Mesendoderm (in vitro differentiated cells): ENCODE measurements at regions not wholly inside any gene's neighbourhood (a gene's known extent, or its start where the extent isn't known, plus 50 kb on each side); places are given as distances from the start of the nearest gene placed in this dataset.
A peak's percentile ranks its signal among the peaks of the same experiment; 100 is the strongest.

Experiments
- DNase-seq: peaks from one replicate; pipeline ENCODE4 v3.0.0; 2013
- H2AK5ac ChIP-seq: 2 replicates; pipeline ENCODE4 v1.6.1; 2013; ENCODE audit warnings: low read length, inconsistent platforms
- H2BK120ac ChIP-seq: 2 replicates; pipeline ENCODE4 v1.6.1; 2013; ENCODE audit warnings: low read depth, mild to moderate bottlenecking, low read length, moderate library complexity, mixed read lengths
- H2BK15ac ChIP-seq: replicated peaks from 2 replicates; pipeline ENCODE4 v1.6.1; 2013; ENCODE audit warnings: low read depth, mild to moderate bottlenecking, moderate library complexity
- H2BK5ac ChIP-seq: 2 replicates; pipeline ENCODE4 v1.6.1; 2013; ENCODE audit warnings: low read length, inconsistent platforms
- H3K18ac ChIP-seq: 2 replicates; pipeline ENCODE4 v1.6.1; 2013; ENCODE audit warnings: mild to moderate bottlenecking, low read length, mixed read lengths
- H3K23ac ChIP-seq: one replicate; pipeline ENCODE4 v1.6.1; 2013; ENCODE audit warnings: low read length
- H3K27ac ChIP-seq: 2 replicates; pipeline ENCODE4 v1.5.1; 2013; ENCODE audit warnings: low read depth, mild to moderate bottlenecking, inconsistent platforms, low read length, moderate library complexity
- H3K27me3 ChIP-seq: 2 replicates; pipeline ENCODE4 v1.6.1; 2013; ENCODE audit warnings: low read length, control low read depth, mild to moderate bottlenecking, inconsistent platforms; ENCODE audit not compliant: insufficient read depth, poor library complexity
- H3K36me3 ChIP-seq: 2 replicates; pipeline ENCODE4 v1.6.1; 2013; ENCODE audit warnings: low read length, inconsistent platforms; ENCODE audit not compliant: control insufficient read depth, insufficient read depth
- H3K4ac ChIP-seq: one replicate; pipeline ENCODE4 v1.6.1; 2013; ENCODE audit warnings: low read depth, mild to moderate bottlenecking, low read length, moderate library complexity
- H3K4me1 ChIP-seq: 2 replicates; pipeline ENCODE4 v1.6.1; 2013; ENCODE audit warnings: low read depth, low read length, inconsistent platforms; ENCODE audit not compliant: control insufficient read depth
- H3K4me2 ChIP-seq: 2 replicates; pipeline ENCODE4 v1.6.1; 2013; ENCODE audit warnings: low read length
- H3K4me3 ChIP-seq: 2 replicates; pipeline ENCODE4 v1.5.1; 2013; ENCODE audit warnings: mild to moderate bottlenecking, low read length
- H3K56ac ChIP-seq: one replicate; pipeline ENCODE4 v1.6.1; 2013; ENCODE audit warnings: low read length
- H3K79me1 ChIP-seq: 2 replicates; pipeline ENCODE4 v1.6.1; 2013; ENCODE audit warnings: low read length, inconsistent platforms
- H3K79me2 ChIP-seq: 2 replicates; pipeline ENCODE4 v1.6.1; 2013; ENCODE audit warnings: mild to moderate bottlenecking, low read length; ENCODE audit not compliant: control insufficient read depth, insufficient read depth
- H3K9ac ChIP-seq: 2 replicates; pipeline ENCODE4 v1.6.1; 2013; ENCODE audit warnings: low read length, inconsistent platforms
- H4K5ac ChIP-seq: one replicate; pipeline ENCODE4 v1.6.1; 2013; ENCODE audit warnings: low read length
- H4K8ac ChIP-seq: one replicate; pipeline ENCODE4 v1.6.1; 2013; ENCODE audit warnings: low read depth, mild to moderate bottlenecking, control low read depth, low read length, moderate library complexity
- WGBS: extraction: QIAGEN DNeasy Blood & Tissue Kit; methylation state at CpG from one replicate; pipeline ENCODE4 v1.1.7; 2013; ENCODE audit warnings: low lambda C conversion rate, missing lambda C conversion rate; ENCODE audit not compliant: insufficient coverage; ENCODE audit errors: extremely low coverage; 5-methylcytosine and 5-hydroxymethylcytosine counted together

GRCh38 chr12:25690996-25691864 is 138.1 kb upstream of the LMNTD1 start:
- Histone ChIP-seq H3K79me2 (no peaks in the 10 kb centered on the region), H2BK120ac (no peak overlapping the region), H3K4me3 (no peak overlapping the region), H4K5ac (no peak overlapping the region), H2AK5ac (no peak overlapping the region), H3K27me3 (no peaks in the 10 kb centered on the region), H3K23ac (no peak overlapping the region), H3K4me1 (peaks cover 1% of the 10 kb centered on the region), H3K27ac (no peak overlapping the region), H4K8ac (no peak overlapping the region), H2BK5ac (no peak overlapping the region), H3K9ac (no peak overlapping the region), H3K18ac (no peak overlapping the region), H3K4ac (no peak overlapping the region), H3K4me2 (no peak overlapping the region), H2BK15ac (no peak overlapping the region), H3K36me3 (no peaks in the 10 kb centered on the region), H3K79me1 (no peaks in the 10 kb centered on the region), H3K56ac (no peak overlapping the region)
- no CpG with 5 or more reads among the region's 8 CpGs for WGBS
- peak; percentile 20 for DNase-seq

GRCh38 chr12:25691865-25692114 is 138.7 kb upstream of the LMNTD1 start:
- H3K23ac ChIP-seq: no peak overlapping the region
- H3K18ac ChIP-seq: no peak overlapping the region
- H4K5ac ChIP-seq: no peak overlapping the region
- H3K79me2 ChIP-seq: no peaks in the 10 kb centered on the region
- H2BK15ac ChIP-seq: no peak overlapping the region
- no peak overlapping the region for H3K56ac ChIP-seq
- no peak overlapping the region for H3K4me3 ChIP-seq
- WGBS: no CpG with 5 or more reads among the region's 4 CpGs
- H3K27ac ChIP-seq: no peak overlapping the region
- no peak overlapping the region for H2BK120ac ChIP-seq
- no peak overlapping the region for H2AK5ac ChIP-seq
- H2BK5ac ChIP-seq: no peak overlapping the region
- no peak overlapping the region for H3K9ac ChIP-seq
- DNase-seq: no peak
- no peaks in the 10 kb centered on the region for H3K27me3 ChIP-seq
- H3K79me1 ChIP-seq: no peaks in the 10 kb centered on the region
- no peak overlapping the region for H4K8ac ChIP-seq
- H3K4ac ChIP-seq: no peak overlapping the region
- no peaks in the 10 kb centered on the region for H3K36me3 ChIP-seq
- H3K4me2 ChIP-seq: no peak overlapping the region
- peaks cover 1% of the 10 kb centered on the region for H3K4me1 ChIP-seq

- Histone ChIP-seq H3K9ac (no peak overlapping the region), H4K5ac (no peak overlapping the region)
- DNase-seq: peak; percentile 19
Measured at GRCh38 chr12:25692115-25693035, 139.3 kb upstream of the LMNTD1 start.

GRCh38 chr12:25694072-25694471 is 141.0 kb upstream of the LMNTD1 start:
- H3K23ac ChIP-seq: no peak overlapping the region
- no peaks in the 10 kb centered on the region for H3K79me2 ChIP-seq
- H3K4ac ChIP-seq: no peak overlapping the region
- H2BK15ac ChIP-seq: no peak overlapping the region
- H2BK5ac ChIP-seq: no peak overlapping the region
- H2AK5ac ChIP-seq: no peak overlapping the region
- H3K27me3 ChIP-seq: no peaks in the 10 kb centered on the region
- H3K56ac ChIP-seq: no peak overlapping the region
- no peaks in the 10 kb centered on the region for H3K36me3 ChIP-seq
- no CpG with 5 or more reads among the region's 7 CpGs for WGBS
- peaks cover 1% of the 10 kb centered on the region for H3K4me1 ChIP-seq
- H3K4me2 ChIP-seq: no peak overlapping the region
- no peak overlapping the region for H3K4me3 ChIP-seq
- no peak overlapping the region for H4K5ac ChIP-seq
- no peak for DNase-seq
- no peak overlapping the region for H3K27ac ChIP-seq
- H4K8ac ChIP-seq: no peak overlapping the region
- H3K18ac ChIP-seq: no peak overlapping the region
- H3K79me1 ChIP-seq: no peaks in the 10 kb centered on the region
- no peak overlapping the region for H3K9ac ChIP-seq
- H2BK120ac ChIP-seq: no peak overlapping the region

More at GRCh38 chr12:25692115-25693035, 139.3 kb upstream of the LMNTD1 start:
- no peak overlapping the region for H3K23ac ChIP-seq
- H2AK5ac ChIP-seq: no peak overlapping the region
- no peak overlapping the region for H4K8ac ChIP-seq
- H2BK5ac ChIP-seq: no peak overlapping the region
- H3K27me3 ChIP-seq: no peaks in the 10 kb centered on the region
- peaks cover 1% of the 10 kb centered on the region for H3K4me1 ChIP-seq
- no peak overlapping the region for H2BK120ac ChIP-seq
- no peak overlapping the region for H3K4me2 ChIP-seq
- no peak overlapping the region for H2BK15ac ChIP-seq
- no peak overlapping the region for H3K18ac ChIP-seq
- no peak overlapping the region for H3K4me3 ChIP-seq
- H3K79me1 ChIP-seq: no peaks in the 10 kb centered on the region
- H3K27ac ChIP-seq: no peak overlapping the region
- H3K36me3 ChIP-seq: no peaks in the 10 kb centered on the region
- H3K79me2 ChIP-seq: no peaks in the 10 kb centered on the region
- H3K56ac ChIP-seq: no peak overlapping the region
- no peak overlapping the region for H3K4ac ChIP-seq
- no CpG with 5 or more reads among the region's 9 CpGs for WGBS

GRCh38 chr12:25695574-25695973 is 142.5 kb upstream of the LMNTD1 start:
- no peak overlapping the region for H3K4me2 ChIP-seq
- no peak for DNase-seq
- no peak overlapping the region for H3K18ac ChIP-seq
- no peak overlapping the region for H4K8ac ChIP-seq
- no peak overlapping the region for H3K27ac ChIP-seq
- no peak overlapping the region for H3K56ac ChIP-seq
- no CpG with 5 or more reads among the region's 4 CpGs for WGBS
- H2AK5ac ChIP-seq: no peak overlapping the region
- H3K36me3 ChIP-seq: no peaks in the 10 kb centered on the region
- H3K23ac ChIP-seq: no peak overlapping the region
- no peak overlapping the region for H2BK120ac ChIP-seq
- no peaks in the 10 kb centered on the region for H3K4me1 ChIP-seq
- no peak overlapping the region for H3K4ac ChIP-seq
- no peaks in the 10 kb centered on the region for H3K27me3 ChIP-seq
- H3K79me1 ChIP-seq: no peaks in the 10 kb centered on the region
- no peak overlapping the region for H3K9ac ChIP-seq
- no peak overlapping the region for H3K4me3 ChIP-seq
- H2BK5ac ChIP-seq: no peak overlapping the region
- H2BK15ac ChIP-seq: peak overlapping the region; percentile 92
- no peak overlapping the region for H4K5ac ChIP-seq
- H3K79me2 ChIP-seq: no peaks in the 10 kb centered on the region
